A673 (cell line): ENCODE measurements at regions not wholly inside any gene's neighbourhood (a gene's known extent, or its start where the extent isn't known, plus 50 kb on each side); places are given as distances from the start of the nearest gene placed in this dataset.

ENCODE experiments used
- EZH2 ChIP-seq: fragments of 200-600 bp; sonication (generic); IDR thresholded peaks from 2 replicates; pipeline ENCODE4 v1.6.1; 2017; ENCODE audit warnings: borderline replicate concordance, low read depth, mild to moderate bottlenecking, mixed read lengths, antibody characterized with exemption, low read length; ENCODE audit not compliant: poor library complexity, severe bottlenecking
- TF ChIP-seq, protein P1 (sequence below): fragments of 300-800, 200-600 bp; sonication (generic); conservative IDR thresholded peaks from 2 replicates; pipeline ENCODE4 v1.5.1; 2017; ENCODE audit warnings: low read depth, mild to moderate bottlenecking, antibody characterized with exemption, low read length, moderate library complexity, mixed read lengths

DNA sequence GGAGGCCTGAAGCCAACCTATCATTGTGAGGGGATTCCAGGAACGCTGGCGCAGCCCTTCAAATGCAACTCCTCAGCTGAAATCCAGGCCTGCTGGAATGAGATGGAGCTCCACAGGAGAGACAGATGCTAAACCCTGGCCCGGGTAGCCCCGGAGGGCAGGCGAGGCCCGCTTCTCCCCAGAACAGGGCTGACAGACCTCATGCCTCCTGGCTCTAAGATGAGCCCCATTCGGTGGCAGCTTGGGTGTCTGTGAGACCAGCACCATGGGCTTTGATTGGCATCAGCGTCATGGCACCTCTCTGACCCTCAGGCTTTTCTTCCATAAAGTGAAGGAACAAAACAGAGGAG is 382.2 kb downstream of the BCL11B start:
- TF ChIP-seq EZH2 = no peak
- TF ChIP-seq, protein P1, sequence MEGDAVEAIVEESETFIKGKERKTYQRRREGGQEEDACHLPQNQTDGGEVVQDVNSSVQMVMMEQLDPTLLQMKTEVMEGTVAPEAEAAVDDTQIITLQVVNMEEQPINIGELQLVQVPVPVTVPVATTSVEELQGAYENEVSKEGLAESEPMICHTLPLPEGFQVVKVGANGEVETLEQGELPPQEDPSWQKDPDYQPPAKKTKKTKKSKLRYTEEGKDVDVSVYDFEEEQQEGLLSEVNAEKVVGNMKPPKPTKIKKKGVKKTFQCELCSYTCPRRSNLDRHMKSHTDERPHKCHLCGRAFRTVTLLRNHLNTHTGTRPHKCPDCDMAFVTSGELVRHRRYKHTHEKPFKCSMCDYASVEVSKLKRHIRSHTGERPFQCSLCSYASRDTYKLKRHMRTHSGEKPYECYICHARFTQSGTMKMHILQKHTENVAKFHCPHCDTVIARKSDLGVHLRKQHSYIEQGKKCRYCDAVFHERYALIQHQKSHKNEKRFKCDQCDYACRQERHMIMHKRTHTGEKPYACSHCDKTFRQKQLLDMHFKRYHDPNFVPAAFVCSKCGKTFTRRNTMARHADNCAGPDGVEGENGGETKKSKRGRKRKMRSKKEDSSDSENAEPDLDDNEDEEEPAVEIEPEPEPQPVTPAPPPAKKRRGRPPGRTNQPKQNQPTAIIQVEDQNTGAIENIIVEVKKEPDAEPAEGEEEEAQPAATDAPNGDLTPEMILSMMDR = no peak
